DMS 273 (cell line): ENCODE measurements at regions not wholly inside any gene's neighbourhood (a gene's known extent, or its start where the extent isn't known, plus 50 kb on each side); places are given as distances from the start of the nearest gene placed in this dataset.

Source experiments
- DNase-seq: peaks from one replicate; lab custom pipeline; 2025; ENCODE audit not compliant: unreplicated experiment; lab: John Stamatoyannopoulos, UW

DNA sequence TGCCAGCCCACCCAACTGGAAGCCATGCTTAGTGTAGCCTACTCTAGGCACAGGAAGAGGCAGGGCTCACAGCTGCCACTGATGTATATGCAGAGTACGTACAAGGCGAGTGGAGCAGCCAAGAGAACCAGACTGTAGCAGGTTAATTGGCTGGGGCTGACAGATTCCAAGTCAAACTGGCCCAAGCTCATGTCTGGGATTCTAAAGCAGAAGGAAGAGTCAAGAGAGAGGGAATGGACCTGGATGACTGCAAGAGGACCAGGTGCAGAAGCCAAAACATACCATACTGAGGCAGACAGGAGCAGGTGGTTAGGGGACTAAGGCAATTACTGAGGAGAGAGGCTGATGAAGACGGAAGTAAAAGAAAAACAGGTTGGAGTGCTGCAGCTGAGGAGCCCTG lies 51.3 kb upstream of the LRRN2 start:
- DNase-seq = peak; percentile 71

DNA sequence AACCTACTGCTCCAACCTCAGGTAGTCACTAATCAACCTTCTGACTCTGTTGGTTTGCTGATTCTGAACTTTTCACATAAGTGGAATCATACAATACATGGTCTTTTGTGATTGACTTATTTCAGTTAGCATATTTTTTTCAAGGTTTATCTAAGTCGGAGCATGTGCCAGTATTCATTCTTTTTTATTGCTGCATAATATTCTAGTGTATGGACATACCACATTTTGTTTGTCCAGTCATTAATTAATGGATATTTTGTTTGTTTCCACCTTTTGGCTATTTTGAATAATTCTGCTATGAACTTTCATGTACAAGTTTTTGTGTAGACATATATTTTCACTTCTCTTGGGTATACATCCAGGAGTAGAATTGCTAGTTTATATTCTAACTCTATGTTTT lies 53.0 kb upstream of the LRRN2 start:
- no peak for DNase-seq

DNA sequence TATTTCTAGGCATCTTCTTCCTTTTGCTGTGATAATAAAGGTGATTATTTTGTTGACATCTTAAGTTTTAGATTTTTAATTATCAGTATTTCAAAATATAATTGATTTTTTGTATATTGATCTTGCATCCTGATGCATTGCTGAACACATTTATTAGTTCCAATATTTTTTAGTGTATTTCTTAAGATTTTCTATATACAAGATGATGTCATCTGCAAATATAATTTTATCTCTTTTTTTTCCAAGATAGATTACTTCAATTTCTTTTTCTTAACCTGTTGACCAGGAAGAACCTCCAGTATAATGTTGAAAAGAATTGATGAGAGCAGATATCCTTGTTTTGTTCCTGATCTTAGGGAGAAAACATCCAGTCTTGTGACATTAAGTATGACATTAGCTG lies 54.8 kb upstream of the LRRN2 start:
- DNase-seq = no peak

DNA sequence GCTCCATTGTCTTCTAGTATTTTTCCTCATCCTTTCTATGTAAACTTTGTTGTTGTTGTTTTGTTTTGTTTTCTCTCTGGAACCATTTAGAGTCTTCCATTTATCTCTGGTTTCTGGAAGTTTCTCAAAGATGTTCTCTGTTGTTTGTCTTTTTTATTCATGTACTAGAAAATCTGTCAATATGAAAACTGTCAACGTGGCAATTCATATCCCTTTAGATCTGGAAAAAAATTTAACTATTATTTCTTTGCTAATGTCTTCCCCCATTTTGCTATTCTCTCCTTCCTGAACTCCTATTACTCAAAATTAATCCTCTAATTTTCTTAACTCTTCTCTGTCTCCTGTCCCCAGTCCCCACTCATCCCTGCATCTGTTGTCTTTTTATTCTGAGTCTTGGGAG lies 55.9 kb upstream of the LRRN2 start:
- no peak for DNase-seq

DNA sequence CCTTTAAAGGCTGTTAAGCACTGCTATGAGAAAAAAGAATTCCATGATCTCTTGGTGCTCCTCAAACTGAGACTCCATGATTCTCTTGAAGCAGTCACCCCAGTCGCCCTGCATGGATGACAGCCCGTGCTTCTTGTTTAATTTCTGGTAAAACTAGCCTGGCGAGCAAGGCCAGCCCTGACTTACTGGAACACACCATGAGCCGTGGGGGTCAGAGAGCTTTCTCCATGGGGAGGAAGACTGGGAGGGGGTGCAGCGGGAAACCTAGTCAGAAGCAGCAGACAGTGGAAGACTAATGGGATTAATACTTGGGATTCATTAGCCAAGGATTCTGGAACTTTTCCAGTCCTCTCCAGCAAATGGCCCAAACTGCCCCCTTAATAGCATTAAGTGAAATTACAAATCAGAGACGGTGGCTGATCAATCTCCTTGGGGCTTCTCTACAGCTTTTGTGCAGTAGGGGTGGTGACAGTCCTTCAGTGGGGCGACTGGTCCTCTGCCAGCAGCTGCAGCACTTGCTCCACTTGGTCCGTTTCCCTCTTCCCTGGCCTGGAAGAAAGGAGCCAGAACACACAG lies 57.2 kb upstream of the LRRN2 start:
- DNase-seq = no peak

GRCh38 chr1:204744107-204744779 lies 58.7 kb upstream of the LRRN2 start:
- DNase-seq = no peak

DNA sequence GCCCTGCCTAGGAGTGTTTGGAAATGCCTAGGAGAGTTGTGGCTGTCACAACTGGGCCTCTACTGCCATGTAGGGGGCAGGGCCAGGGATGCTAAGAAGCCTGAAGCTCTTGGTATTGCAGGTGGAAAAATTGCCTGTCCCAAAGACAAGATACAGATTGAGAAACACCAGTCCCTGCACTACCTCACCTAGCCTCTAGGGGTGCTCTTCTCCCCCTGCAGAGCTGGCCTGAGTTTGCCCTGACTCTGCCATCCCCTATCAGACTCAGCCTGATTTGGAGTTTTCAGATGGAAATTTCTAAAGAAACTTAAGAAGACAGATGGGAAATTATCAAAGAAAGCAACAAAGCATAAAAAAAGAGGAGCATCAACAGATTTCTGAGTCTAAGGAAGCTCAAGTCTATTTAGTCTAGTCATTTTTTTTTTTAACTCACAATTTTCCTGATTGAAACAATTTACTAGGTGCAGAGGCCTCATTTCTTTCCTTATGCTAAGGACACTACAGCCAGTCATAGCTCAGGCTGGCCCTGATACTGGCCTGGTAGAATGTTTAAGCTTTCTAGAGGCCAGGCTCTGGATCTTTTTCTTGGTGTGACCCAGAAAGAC lies 61.4 kb upstream of the LRRN2 start:
- DNase-seq = peak; percentile 75

GRCh38 chr1:204751480-204751879 lies 65.9 kb upstream of the LRRN2 start:
- no peak for DNase-seq

DNA sequence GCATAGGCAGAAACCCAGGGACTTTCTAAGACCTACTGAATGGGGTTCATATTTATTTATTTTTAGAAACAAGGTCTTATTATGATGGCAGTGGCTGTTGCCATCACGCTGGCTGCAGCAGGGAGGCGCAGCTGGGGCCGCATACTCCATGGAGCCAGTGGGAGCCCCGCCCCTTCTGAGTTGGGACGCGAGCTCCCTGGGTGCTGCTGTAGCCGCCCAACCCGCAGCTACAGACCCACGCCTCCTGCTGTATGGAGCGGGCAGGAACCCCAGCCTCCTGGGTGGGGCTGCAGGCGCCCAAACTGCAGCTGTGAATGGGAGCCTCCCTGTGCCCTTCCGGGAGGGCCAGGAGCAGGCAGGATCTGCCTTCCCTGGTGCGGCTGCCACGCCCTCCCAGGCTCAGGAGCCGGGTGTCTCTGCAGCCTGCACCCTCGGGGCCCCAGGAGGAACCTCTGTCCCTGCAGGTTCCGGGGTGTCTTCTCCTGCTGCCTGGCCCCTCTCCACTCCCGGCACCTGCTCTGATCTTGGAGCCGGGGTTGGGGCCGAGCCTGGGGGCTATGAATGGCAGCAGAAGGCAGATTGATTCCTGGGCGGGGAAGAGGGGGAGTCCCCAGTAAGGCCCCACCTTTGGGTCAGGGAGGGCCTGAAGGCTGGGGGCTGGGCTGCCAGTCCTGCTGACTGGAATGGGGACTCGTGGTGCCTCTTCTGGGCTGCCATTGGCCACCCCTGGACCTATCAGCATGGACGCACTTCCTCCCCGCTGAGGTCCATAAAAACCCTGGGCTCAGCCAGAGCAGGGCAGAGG lies 66.5 kb upstream of the LRRN2 start:
- DNase-seq = peak; percentile 66

- no peak for DNase-seq
Observed at GRCh38 chr1:204752688-204753040, 67.1 kb upstream of the LRRN2 start.

DNA sequence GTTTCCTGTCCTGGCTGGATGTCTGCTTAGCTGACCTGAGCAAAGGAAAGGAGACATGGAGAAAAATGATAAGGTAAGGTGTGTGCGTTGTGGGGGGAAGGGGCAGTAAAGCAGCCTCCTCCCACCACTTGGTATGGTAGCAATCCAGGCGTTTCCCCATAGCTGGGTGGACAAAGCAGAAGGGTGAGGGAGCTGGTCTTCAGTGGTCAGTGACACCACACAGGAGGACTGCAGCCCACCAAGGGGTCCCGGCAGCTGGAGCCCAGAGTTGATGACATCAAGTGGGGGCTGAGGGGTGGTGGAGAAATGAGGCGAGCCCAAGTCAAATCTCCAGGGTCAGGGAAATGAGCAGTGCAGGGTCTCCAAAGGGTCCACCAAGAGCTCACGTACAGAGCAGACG lies 69.3 kb upstream of the LRRN2 start:
- no peak for DNase-seq

- no peak for DNase-seq
Observed at GRCh38 chr1:204756349-204756748, 70.8 kb upstream of the LRRN2 start.

- DNase-seq = no peak
Observed at GRCh38 chr1:204756811-204757210, 71.3 kb upstream of the LRRN2 start.

DNA sequence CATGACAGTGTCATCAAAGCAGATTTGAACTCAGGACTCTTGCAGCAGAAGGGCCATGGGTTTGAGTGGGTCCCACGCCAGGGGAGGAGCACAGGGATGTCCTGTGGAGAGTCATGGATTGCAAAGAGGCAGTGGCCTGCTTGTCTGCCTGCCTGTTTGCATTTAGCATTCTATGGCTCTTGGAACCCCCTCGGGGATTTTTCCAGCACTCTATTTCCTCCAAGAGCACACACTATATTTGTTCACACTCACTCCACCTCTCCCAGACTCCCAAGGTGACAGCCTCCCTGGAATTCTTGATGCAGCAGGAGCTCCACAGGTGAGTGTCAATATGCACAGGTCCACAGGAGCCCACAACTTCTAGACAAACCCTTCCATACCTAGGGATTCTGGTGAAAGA lies 73.1 kb upstream of the LRRN2 start:
- no peak for DNase-seq

DNA sequence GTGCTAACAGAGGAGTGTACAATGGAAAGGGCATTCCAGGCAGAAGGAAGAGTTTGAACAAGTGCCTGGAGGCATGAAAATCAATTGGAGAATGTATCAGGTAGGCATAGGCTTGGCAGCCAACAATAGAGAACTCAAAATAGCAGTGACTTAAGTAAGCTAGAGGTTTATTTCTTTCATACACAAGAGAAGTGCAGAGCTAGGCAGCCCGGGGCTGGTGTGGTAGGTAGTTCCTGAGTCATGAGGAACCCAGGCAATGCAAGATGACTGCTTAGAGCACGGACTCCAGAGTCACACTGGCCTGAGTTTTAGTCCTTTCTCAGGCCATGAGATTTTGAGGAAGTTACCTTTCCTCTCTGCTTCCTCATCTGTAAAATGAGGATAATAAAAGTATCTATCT lies 74.8 kb upstream of the LRRN2 start:
- no peak for DNase-seq

GRCh38 chr1:204760757-204761156 lies 75.2 kb upstream of the LRRN2 start:
- peak; percentile 45 for DNase-seq

GRCh38 chr1:204763773-204764427 lies 78.4 kb upstream of the LRRN2 start:
- peak; percentile 94 for DNase-seq

- DNase-seq = no peak
Observed at GRCh38 chr1:204769997-204770396, 84.5 kb upstream of the LRRN2 start.

GRCh38 chr1:204771358-204771757 lies 85.8 kb upstream of the LRRN2 start:
- no peak for DNase-seq

GRCh38 chr1:204773246-204773645 lies 87.7 kb upstream of the LRRN2 start:
- no peak for DNase-seq

- DNase-seq = no peak
Observed at GRCh38 chr1:204775546-204775945, 90.0 kb upstream of the LRRN2 start.

DNA sequence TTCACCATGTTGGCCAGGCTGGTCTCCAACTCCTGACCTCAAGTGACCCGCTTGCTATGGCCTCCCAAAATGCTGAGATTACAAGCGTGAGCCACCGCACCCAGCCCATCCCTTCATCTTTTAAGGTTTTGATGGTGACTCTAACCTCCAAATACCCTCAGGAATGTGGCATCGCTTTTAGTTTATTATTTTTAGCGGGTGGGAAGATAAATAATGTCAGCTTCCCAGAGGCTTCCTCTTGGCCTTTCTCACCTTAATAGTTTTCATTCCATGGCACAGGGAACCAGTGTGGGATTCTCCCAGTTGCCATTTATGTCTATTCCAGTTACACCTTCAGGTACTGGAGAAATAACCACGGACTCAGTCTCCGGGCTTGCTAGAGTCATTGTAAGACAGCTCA lies 92.1 kb upstream of the LRRN2 start:
- DNase-seq = no peak
